ENCODE measurements at regions not wholly inside any gene's neighbourhood (a gene's known extent, or its start where the extent isn't known, plus 50 kb on each side); places are given as distances from the start of the nearest gene placed in this dataset.

DNA sequence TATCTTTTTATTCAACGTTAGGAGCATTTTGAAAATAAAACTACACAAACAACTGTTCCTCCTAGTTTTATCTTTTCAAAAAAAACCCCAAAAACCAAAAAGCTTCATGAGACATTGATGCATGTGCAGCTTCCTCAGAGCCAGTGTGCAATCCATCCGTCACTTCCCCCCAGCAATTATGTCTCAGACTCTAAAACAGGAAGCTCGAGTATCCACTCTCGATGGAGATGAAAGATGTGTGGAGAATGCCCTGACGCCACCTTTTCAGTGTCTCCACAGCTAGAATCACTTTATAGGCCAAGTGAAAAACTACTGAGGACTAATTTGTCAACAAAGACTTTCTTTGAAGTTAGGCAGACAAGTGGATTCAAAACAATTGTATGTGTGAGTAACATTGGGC lies 408.9 kb upstream of the SMARCA2 start:
- TF ChIP-seq, protein P1, sequence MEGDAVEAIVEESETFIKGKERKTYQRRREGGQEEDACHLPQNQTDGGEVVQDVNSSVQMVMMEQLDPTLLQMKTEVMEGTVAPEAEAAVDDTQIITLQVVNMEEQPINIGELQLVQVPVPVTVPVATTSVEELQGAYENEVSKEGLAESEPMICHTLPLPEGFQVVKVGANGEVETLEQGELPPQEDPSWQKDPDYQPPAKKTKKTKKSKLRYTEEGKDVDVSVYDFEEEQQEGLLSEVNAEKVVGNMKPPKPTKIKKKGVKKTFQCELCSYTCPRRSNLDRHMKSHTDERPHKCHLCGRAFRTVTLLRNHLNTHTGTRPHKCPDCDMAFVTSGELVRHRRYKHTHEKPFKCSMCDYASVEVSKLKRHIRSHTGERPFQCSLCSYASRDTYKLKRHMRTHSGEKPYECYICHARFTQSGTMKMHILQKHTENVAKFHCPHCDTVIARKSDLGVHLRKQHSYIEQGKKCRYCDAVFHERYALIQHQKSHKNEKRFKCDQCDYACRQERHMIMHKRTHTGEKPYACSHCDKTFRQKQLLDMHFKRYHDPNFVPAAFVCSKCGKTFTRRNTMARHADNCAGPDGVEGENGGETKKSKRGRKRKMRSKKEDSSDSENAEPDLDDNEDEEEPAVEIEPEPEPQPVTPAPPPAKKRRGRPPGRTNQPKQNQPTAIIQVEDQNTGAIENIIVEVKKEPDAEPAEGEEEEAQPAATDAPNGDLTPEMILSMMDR (IDR thresholded peaks at IDR 0.05), result no peak
- no peak for TF ChIP-seq POLR2A (IDR thresholded peaks at IDR 0.05)
- no peak for TF ChIP-seq EP300 (IDR thresholded peaks at IDR 0.05; ENCODE audit: low read depth)

Data from transverse colon (tissue), 3 donors.